Fibroblast of villous mesenchyme (primary cell): ENCODE measurements at regions not wholly inside any gene's neighbourhood (a gene's known extent, or its start where the extent isn't known, plus 50 kb on each side); places are given as distances from the start of the nearest gene placed in this dataset.

Experiments
- DNase-seq: peaks from one replicate; pipeline ENCODE4 v3.0.0-alpha.2; 2010; ENCODE audit warnings: low read depth
- H3K4me3 ChIP-seq: 2 replicates; pipeline ENCODE4 v1.5.1; 2011; ENCODE audit warnings: low read depth, mild to moderate bottlenecking, low read length
- TF ChIP-seq, protein P1 (sequence below): IDR thresholded peaks from 2 replicates; pipeline ENCODE4 v1.5.1; 2012; ENCODE audit warnings: low read depth, mild to moderate bottlenecking, low read length; ENCODE audit not compliant: insufficient read depth

DNA sequence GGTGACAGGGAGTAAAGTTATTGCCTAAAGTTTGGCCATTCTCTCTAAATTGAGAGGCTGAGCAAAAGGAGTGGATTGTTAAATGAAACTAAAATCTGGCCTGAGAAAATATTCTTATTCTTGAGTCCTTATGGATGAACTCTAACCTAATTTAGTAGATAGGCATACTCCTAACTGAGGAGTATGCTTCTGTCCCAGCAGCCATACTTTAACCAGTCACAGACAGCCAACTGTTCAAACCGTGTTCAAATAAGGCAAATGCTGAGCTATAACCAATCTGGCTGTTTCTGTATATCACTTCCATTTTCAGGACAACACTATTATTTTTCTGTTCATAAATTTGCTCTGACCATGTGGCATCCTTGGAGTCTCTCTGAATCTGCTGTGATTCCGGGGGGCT, 75.9 kb upstream of the RERGL start:
- H3K4me3 ChIP-seq, result no peak overlapping the region
- TF ChIP-seq, protein P1, sequence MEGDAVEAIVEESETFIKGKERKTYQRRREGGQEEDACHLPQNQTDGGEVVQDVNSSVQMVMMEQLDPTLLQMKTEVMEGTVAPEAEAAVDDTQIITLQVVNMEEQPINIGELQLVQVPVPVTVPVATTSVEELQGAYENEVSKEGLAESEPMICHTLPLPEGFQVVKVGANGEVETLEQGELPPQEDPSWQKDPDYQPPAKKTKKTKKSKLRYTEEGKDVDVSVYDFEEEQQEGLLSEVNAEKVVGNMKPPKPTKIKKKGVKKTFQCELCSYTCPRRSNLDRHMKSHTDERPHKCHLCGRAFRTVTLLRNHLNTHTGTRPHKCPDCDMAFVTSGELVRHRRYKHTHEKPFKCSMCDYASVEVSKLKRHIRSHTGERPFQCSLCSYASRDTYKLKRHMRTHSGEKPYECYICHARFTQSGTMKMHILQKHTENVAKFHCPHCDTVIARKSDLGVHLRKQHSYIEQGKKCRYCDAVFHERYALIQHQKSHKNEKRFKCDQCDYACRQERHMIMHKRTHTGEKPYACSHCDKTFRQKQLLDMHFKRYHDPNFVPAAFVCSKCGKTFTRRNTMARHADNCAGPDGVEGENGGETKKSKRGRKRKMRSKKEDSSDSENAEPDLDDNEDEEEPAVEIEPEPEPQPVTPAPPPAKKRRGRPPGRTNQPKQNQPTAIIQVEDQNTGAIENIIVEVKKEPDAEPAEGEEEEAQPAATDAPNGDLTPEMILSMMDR, result no peak
- no peak for DNase-seq

DNA sequence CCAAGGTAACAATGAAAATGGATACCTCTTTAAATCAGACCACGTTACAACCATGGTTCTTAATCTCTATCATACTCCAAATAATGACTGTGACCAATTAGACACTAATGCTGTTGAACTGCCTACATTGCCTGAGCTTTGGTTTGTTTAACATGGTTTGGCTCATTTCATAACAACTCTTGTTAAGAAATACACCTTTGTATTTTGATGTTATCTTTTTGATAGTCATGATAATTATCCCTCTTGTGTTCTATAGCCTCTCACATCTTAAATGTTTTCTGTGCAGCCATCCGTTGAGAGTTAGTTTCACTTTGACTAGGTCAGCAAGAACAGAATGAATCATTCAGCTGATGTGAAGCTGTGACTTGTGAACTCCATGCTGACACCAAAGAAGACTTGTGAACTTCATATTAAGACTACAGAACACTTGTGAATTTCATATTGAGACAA, 75.5 kb upstream of the RERGL start:
- H3K4me3 ChIP-seq, result no peak overlapping the region
- peak; percentile 34 for DNase-seq
- TF ChIP-seq, protein P1, result no peak

DNA sequence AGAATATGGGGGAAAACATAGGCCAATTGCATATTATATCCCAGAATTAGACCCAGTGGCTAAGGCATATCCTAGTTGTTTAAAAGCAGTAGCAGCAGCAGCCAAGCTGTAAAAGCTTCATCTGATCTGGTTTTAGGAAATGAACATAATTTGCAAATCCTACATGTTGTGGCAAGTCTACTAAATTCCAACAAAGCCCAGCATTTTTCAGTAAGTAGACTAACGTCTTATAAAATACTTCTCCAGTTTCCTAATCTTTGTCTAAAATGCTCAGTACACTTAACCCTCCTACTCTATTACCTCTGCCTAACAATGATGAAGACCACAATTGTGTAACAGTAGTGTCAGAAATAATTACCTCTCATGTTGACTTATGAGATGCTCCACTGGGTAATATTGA, 70.9 kb upstream of the RERGL start:
- no peak overlapping the region for H3K4me3 ChIP-seq
- no peak for DNase-seq
- TF ChIP-seq, protein P1, result no peak

DNA sequence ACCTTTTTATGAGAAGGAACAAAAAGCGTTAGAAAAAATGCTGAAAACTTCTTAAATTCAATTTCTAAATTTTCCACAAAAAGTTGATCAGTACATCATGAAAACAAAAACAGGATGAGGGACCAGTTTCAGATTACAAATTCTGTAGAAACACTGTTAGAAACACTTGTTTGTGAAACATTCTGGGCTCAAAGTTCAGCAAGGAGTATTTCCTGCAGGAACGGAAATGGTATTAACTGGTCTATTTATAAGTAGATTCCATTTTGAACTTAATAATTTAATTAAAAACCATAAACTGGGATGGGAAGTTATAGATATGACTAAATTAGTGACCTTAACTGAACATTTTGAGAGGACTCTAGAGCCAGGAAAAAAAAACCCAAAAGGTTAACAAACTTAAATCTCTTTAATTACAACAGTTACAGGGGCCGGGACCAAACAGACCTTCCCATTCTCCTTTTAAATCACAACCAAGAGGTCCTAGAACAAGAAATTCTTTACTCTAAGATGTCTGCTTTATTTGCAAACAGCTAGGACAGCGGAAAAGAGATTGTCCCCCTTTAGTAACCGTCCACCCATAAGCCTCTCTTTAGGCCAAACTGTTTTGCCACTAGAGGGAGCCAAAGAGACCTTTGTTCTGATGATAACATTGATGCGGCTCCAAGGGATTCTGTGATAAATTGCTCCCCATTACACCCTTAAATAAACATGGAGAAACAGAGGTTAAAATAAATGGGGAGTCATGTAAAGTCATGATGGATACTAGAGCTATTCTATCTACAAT, 69.0 kb upstream of the RERGL start:
- no peak overlapping the region for H3K4me3 ChIP-seq
- TF ChIP-seq, protein P1, result peak; percentile 78
- DNase-seq, result peak; percentile 16

DNA sequence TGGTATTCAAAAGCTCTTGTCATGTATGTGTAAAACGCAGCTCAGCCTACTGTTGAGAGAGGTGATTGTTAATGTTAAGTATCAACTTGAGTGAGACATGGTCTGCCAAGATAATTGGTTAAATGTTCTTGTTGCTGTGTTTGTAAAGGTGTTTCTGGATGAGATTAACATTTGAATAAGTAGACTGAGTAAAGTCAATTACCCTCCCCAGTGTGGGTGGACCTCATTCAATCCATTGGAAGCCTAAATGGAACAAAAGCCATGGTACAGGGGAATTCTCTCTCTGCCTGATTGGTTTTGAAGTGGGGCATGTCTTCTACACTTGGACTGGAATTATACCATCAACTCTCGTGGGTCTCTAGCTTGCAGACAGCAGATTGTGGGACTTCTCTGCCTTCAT, 63.8 kb upstream of the RERGL start:
- no peak overlapping the region for H3K4me3 ChIP-seq
- TF ChIP-seq, protein P1, result no peak
- DNase-seq, result no peak

DNA sequence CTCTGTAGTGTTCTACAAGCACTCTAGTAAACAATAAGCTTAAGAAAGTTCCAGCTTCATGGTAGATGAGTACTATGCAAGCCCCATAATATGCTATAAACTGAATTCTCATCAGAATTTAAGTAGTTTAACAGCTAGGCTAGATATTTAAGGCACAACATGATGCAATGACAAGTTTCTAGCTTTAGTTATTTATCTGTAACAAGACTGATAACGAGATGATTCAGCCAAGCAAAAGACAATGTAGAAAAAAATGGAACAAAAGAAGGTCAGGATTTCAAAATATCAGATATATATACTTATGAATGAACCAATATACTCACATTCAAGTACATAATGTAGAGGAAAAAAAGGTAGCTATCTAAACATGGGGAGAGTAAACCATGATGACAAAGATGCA, 61.0 kb upstream of the RERGL start:
- TF ChIP-seq, protein P1, result no peak
- DNase-seq, result no peak
- H3K4me3 ChIP-seq, result no peak overlapping the region

DNA sequence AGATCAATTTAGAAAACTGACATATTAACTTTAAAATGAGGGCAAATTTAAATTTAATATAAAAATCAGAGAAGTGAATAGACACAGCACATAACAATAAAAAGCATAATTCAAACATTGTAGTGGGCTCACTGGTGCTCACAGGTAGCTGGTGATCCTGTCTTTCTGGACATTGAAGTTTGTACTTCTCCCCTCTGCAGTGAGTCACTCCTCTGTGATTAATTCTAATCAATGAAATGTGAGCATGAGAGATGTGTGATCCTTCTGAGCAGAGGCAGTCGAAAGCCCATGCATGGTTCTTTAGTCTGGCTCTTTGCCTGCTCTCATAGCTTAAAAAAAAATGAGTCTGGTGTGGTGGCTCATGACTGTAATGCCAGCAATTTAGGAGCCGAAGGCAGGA, 59.0 kb upstream of the RERGL start:
- no peak for DNase-seq
- TF ChIP-seq, protein P1, result no peak
- no peak overlapping the region for H3K4me3 ChIP-seq
